ENCODE measurements at regions not wholly inside any gene's neighbourhood (a gene's known extent, or its start where the extent isn't known, plus 50 kb on each side); places are given as distances from the start of the nearest gene placed in this dataset.

GRCh38 chr7:25288556-25289307 is 60.4 kb upstream of the NPVF start:
- in situ Hi-C loops (cut with MboI; ENCODE audit: low sequenced_read_pairs in 4 of 4), result no loop called here
- ATAC-seq, result no peak
- no peaks in the 10 kb centered on the region for H3K36me3 ChIP-seq
- no peaks in the 10 kb centered on the region for H3K27me3 ChIP-seq
- intact Hi-C loops (cut with DNase I; ENCODE audit: low total_unique reads), result no loop called here
- no peak overlapping the region for H3K4me3 ChIP-seq
- TF ChIP-seq POLR2A (IDR thresholded peaks at IDR 0.05) (no peak), CTCF (IDR thresholded peaks at IDR 0.05 in 4 of 5, conservative IDR thresholded peaks at IDR 0.05 in 1 of 5) (no peak)
- H3K27ac ChIP-seq, result no peak overlapping the region
- DNase-seq, result no peak
- no peaks in the 10 kb centered on the region for H3K9me3 ChIP-seq
- no peaks in the 10 kb centered on the region for H3K4me1 ChIP-seq

GRCh38 chr7:25289518-25289917 is 61.2 kb upstream of the NPVF start:
- H3K4me1 ChIP-seq, result no peaks in the 10 kb centered on the region
- ATAC-seq, result no peak
- H3K4me3 ChIP-seq, result no peak overlapping the region
- intact Hi-C loops (cut with DNase I; ENCODE audit: low total_unique reads), result no loop called here
- H3K9me3 ChIP-seq, result no peaks in the 10 kb centered on the region
- H3K36me3 ChIP-seq, result no peaks in the 10 kb centered on the region
- TF ChIP-seq POLR2A (IDR thresholded peaks at IDR 0.05) (no peak), CTCF (IDR thresholded peaks at IDR 0.05 in 4 of 5, conservative IDR thresholded peaks at IDR 0.05 in 1 of 5) (no peak)
- no peak overlapping the region for H3K27ac ChIP-seq
- no peak for DNase-seq
- H3K27me3 ChIP-seq, result no peaks in the 10 kb centered on the region
- in situ Hi-C loops (cut with MboI; ENCODE audit: low sequenced_read_pairs in 4 of 4), result no loop called here

GRCh38 chr7:25294624-25295023 is 66.3 kb upstream of the NPVF start:
- no peak overlapping the region for H3K4me3 ChIP-seq
- TF ChIP-seq CTCF (IDR thresholded peaks at IDR 0.05 in 4 of 5, conservative IDR thresholded peaks at IDR 0.05 in 1 of 5) (no peak), POLR2A (IDR thresholded peaks at IDR 0.05) (no peak)
- no peaks in the 10 kb centered on the region for H3K4me1 ChIP-seq
- ATAC-seq, result no peak
- in situ Hi-C loops (cut with MboI; ENCODE audit: low sequenced_read_pairs in 4 of 4), result no loop called here
- intact Hi-C loops (cut with DNase I; ENCODE audit: low total_unique reads), result no loop called here
- no peak for DNase-seq
- no peak overlapping the region for H3K27ac ChIP-seq
- H3K36me3 ChIP-seq, result no peaks in the 10 kb centered on the region
- no peaks in the 10 kb centered on the region for H3K27me3 ChIP-seq
- no peaks in the 10 kb centered on the region for H3K9me3 ChIP-seq

GRCh38 chr7:25295387-25295786 is 67.1 kb upstream of the NPVF start:
- no peak for ATAC-seq
- no peaks in the 10 kb centered on the region for H3K9me3 ChIP-seq
- no peak overlapping the region for H3K4me3 ChIP-seq
- intact Hi-C loops (cut with DNase I; ENCODE audit: low total_unique reads), result no loop called here
- no peak overlapping the region for H3K27ac ChIP-seq
- no peaks in the 10 kb centered on the region for H3K4me1 ChIP-seq
- H3K27me3 ChIP-seq, result no peaks in the 10 kb centered on the region
- in situ Hi-C loops (cut with MboI; ENCODE audit: low sequenced_read_pairs in 4 of 4), result no loop called here
- DNase-seq, result no peak
- H3K36me3 ChIP-seq, result no peaks in the 10 kb centered on the region
- TF ChIP-seq POLR2A (IDR thresholded peaks at IDR 0.05) (no peak), CTCF (IDR thresholded peaks at IDR 0.05 in 4 of 5, conservative IDR thresholded peaks at IDR 0.05 in 1 of 5) (no peak)

GRCh38 chr7:25296086-25296485 is 67.8 kb upstream of the NPVF start:
- no peaks in the 10 kb centered on the region for H3K36me3 ChIP-seq
- no peak overlapping the region for H3K27ac ChIP-seq
- intact Hi-C loops (cut with DNase I; ENCODE audit: low total_unique reads) (no loop called here), in situ Hi-C loops (cut with MboI; ENCODE audit: low sequenced_read_pairs in 4 of 4) (no loop called here)
- no peak overlapping the region for H3K4me3 ChIP-seq
- no peaks in the 10 kb centered on the region for H3K27me3 ChIP-seq
- ATAC-seq, result no peak
- H3K4me1 ChIP-seq, result no peaks in the 10 kb centered on the region
- TF ChIP-seq POLR2A (IDR thresholded peaks at IDR 0.05), result no peak
- TF ChIP-seq CTCF (IDR thresholded peaks at IDR 0.05 in 4 of 5, conservative IDR thresholded peaks at IDR 0.05 in 1 of 5), result no peak
- H3K9me3 ChIP-seq, result no peaks in the 10 kb centered on the region
- no peak for DNase-seq

Data from gastrocnemius medialis (tissue), 4 donors.